ENCODE measurements at regions not wholly inside any gene's neighbourhood (a gene's known extent, or its start where the extent isn't known, plus 50 kb on each side); places are given as distances from the start of the nearest gene placed in this dataset.

DNA sequence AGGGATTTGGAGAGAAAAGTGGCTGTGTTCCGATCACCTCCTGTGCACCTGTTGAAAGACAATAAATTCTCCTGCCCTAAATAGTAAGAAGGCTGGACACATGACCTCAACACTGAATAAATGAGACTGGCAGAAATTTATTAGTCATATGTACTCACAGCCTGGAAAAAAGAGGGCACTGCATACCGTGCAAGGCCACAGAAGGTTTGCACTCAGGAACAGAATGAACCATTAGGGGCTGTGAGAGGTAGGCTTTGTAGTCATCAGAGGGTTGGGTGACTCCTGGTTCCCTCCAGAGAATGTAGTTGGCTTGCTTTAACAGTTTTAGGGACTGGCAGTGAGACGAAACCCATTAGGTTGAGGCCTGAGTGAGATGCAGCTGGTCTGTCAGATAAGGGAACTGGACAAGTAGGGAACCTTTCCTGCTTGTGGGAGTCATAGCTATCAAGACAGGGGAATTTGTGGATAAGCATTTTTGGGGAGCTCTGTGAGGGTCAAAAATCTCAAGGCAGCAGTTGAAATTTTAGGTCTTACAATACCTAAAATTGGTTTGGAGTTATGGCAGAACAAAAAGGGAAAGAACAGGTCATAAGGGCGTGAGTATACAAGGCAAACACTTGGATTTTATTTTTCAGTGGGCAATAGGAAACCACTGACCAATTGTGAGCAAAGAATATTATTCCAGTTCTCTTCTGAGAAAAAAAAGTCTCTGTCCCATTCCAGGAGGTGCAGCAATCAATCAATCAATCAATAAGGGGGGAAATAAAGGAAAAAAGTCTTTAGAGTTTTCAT lies 67.9 kb upstream of the BTN3A2 start:
- DNase-seq (no peak), ATAC-seq (no peak), FAIRE-seq (no peak)
- peaks cover 0 to 15% (median 6%) of the 10 kb centered on the region in 4 donors for H3K27me3 ChIP-seq
- no peaks in the 10 kb centered on the region for H3K36me3 ChIP-seq
- TF ChIP-seq, protein P1, sequence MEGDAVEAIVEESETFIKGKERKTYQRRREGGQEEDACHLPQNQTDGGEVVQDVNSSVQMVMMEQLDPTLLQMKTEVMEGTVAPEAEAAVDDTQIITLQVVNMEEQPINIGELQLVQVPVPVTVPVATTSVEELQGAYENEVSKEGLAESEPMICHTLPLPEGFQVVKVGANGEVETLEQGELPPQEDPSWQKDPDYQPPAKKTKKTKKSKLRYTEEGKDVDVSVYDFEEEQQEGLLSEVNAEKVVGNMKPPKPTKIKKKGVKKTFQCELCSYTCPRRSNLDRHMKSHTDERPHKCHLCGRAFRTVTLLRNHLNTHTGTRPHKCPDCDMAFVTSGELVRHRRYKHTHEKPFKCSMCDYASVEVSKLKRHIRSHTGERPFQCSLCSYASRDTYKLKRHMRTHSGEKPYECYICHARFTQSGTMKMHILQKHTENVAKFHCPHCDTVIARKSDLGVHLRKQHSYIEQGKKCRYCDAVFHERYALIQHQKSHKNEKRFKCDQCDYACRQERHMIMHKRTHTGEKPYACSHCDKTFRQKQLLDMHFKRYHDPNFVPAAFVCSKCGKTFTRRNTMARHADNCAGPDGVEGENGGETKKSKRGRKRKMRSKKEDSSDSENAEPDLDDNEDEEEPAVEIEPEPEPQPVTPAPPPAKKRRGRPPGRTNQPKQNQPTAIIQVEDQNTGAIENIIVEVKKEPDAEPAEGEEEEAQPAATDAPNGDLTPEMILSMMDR (IDR thresholded peaks at IDR 0.05), result no peak
- H3K4me3 ChIP-seq, result no peak overlapping the region
- no peaks in the 10 kb centered on the region for H3K4me1 ChIP-seq
- no peaks in the 10 kb centered on the region for H3K9me3 ChIP-seq
- intact Hi-C loops (cut with DNase I), result no loop called here
- WGBS, 2 donors, result 64 to 74% methylated on average over 4 of the region's 4 CpGs
- H3K27ac ChIP-seq, result no peak overlapping the region

DNA sequence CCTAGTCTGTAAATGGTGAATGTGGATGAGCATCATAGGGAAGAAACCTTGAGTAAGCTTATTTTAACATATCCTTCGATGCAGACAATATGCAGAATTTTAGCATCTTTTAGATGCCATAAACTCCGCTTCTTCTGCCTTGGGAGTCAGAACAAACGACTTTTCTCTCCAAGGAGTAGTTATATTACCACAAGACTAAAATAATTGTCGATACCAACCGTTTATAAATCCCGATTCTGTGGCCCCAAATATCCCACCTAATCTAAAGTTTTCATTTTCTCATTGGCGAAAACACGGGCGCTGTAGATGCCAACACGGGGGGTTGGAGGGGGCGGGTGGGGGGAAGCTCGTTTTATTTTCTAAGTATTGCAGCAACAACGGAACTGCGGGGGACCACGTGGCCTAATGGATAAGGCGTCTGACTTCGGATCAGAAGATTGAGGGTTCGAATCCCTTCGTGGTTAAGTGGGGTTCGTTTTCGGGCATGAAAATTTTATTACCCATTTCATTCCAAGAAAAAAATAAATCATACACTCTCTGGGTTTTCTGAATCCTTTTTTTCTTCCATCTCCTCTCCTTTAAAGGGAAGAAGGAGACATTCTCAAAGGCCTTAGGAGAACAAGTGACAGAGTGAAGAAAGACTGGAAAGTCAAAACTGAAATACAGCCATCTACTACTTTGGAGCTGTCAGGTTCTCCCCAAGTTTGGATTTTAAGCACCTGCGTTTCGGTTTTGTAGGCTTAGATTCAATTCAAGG lies 65.5 kb upstream of the BTN3A2 start:
- H3K36me3 ChIP-seq, result no peaks in the 10 kb centered on the region
- H3K9me3 ChIP-seq, result no peaks in the 10 kb centered on the region
- H3K4me1 ChIP-seq, result no peaks in the 10 kb centered on the region
- no peak overlapping the region for H3K27ac ChIP-seq
- ATAC-seq (no peak), DNase-seq (no peak), FAIRE-seq (no peak)
- peaks cover 0 to 15% (median 6%) of the 10 kb centered on the region in 4 donors for H3K27me3 ChIP-seq
- 25 to 30% methylated on average over 23 of the region's 23 CpGs for WGBS, 2 donors
- no peak overlapping the region for H3K4me3 ChIP-seq
- intact Hi-C loops (cut with DNase I), result no loop called here
- TF ChIP-seq, protein P1 (IDR thresholded peaks at IDR 0.05), result no peak

DNA sequence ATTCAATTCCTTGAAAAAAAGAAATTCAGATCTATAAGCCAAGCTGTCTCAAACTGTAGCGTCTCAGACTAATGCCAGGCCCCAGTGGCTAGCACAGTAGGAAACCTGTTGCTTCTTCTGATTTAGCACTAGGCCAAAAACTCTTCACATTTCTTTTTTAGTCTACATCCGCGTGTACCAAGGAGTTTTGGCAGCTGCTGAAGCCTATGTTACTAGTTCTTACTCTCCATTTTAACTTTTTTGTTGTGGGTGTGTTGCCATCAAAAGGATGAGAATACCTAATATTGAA lies 65.0 kb upstream of the BTN3A2 start:
- H3K27me3 ChIP-seq, result peaks cover 0 to 15% (median 6%) of the 10 kb centered on the region in 4 donors
- FAIRE-seq (no peak), ATAC-seq (no peak), DNase-seq (no peak)
- no peaks in the 10 kb centered on the region for H3K4me1 ChIP-seq
- H3K4me3 ChIP-seq, result no peak overlapping the region
- H3K9me3 ChIP-seq, result no peaks in the 10 kb centered on the region
- TF ChIP-seq, protein P1 (IDR thresholded peaks at IDR 0.05), result no peak
- 90 to 96% methylated on average over 3 of the region's 3 CpGs for WGBS, 2 donors
- no peaks in the 10 kb centered on the region for H3K36me3 ChIP-seq
- intact Hi-C loops (cut with DNase I), result no loop called here
- H3K27ac ChIP-seq, result no peak overlapping the region

DNA sequence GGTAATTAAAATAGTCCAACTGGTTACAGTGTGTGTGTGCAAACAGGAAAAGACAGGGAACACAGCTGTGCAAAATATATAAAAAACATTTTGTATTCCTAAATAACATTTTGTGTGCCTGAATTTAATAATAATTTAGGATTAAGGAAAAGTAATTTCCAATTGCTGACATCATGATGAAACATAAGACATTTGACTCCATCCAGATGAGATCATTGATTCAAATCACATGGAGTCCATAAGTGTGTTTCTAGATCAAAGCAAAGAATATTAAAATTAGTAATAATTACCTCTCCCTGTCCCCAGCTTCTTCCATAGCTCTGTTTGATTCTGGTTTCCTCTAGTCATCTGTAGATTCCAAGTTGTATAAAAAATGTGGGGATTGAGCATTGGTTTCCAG lies 64.6 kb upstream of the BTN3A2 start:
- Histone ChIP-seq H3K4me3 (no peak overlapping the region), H3K27me3 (peaks cover 0 to 12% (median 6%) of the 10 kb centered on the region in 4 donors), H3K36me3 (no peaks in the 10 kb centered on the region), H3K9me3 (no peaks in the 10 kb centered on the region), H3K4me1 (no peaks in the 10 kb centered on the region), H3K27ac (no peak overlapping the region)
- no peak for DNase-seq
- TF ChIP-seq, protein P1 (IDR thresholded peaks at IDR 0.05), result no peak
- ATAC-seq, result no peak
- intact Hi-C loops (cut with DNase I), result no loop called here
- FAIRE-seq, result no peak

DNA sequence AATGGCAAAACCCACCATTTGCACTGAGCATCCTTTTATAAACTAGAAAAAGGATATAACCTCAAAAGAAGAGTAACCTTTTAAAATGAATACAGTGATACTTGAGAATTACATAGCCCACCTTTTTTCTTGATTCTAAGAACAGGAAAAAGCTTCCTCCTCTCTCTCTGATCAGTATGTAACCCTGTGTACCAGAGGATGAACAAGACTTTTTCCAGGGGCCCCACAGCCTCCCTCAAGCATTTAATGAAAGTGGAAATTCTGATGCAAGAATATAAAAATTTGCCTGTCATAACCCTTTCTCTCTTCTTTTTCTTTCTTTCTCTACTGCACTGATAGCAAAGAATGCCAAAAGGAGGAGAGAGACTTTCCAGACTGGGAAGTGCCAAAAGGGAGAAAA lies 64.2 kb upstream of the BTN3A2 start:
- FAIRE-seq (no peak), ATAC-seq (no peak), DNase-seq (no peak)
- Histone ChIP-seq H3K4me1 (no peaks in the 10 kb centered on the region), H3K27ac (no peak overlapping the region), H3K27me3 (peaks cover 0 to 12% (median 5%) of the 10 kb centered on the region in 4 donors), H3K36me3 (no peaks in the 10 kb centered on the region), H3K9me3 (no peaks in the 10 kb centered on the region), H3K4me3 (no peak overlapping the region)
- intact Hi-C loops (cut with DNase I), result no loop called here
- TF ChIP-seq, protein P1 (IDR thresholded peaks at IDR 0.05), result no peak

Data from pancreas (tissue), 10 donors.